ENCODE measurements at regions not wholly inside any gene's neighbourhood (a gene's known extent, or its start where the extent isn't known, plus 50 kb on each side); places are given as distances from the start of the nearest gene placed in this dataset.
A peak's percentile ranks its signal among the peaks of the same experiment; 100 is the strongest.

DNA sequence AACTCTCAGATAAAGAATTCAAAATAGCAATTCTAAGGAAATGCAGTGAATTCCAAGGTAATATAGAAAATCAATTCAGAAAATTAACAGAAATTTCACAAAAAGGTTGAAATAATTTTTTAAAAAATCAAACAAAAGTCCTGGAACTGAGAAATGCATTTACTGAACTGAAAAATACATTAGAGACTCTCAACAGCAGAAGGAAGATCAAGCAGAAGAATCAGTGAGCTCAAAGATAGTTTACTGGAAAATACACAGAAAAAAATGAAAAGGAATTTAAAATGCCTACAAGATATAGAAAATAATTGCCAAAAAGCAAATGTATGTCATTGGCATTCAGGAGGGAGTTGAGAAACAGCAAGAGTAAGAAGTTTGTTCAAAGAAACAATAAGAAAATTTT, 107.3 kb downstream of the BUD13 start:
- Mint-ChIP-seq H3K4me1 (no peaks in the 10 kb centered on the region), H3K36me3 (no peaks in the 10 kb centered on the region), H3K9me3 (peaks cover 30% of the 10 kb centered on the region), H3K27ac (no peak overlapping the region), H3K27me3 (ENCODE audit: low read depth) (peaks cover 72% of the 10 kb centered on the region), H3K4me3 (no peak overlapping the region)
- DNase-seq (ENCODE audit: low spot score in 2 of 2, unreplicated experiment in 2 of 2) = no peak
- TF ChIP-seq, protein P1, sequence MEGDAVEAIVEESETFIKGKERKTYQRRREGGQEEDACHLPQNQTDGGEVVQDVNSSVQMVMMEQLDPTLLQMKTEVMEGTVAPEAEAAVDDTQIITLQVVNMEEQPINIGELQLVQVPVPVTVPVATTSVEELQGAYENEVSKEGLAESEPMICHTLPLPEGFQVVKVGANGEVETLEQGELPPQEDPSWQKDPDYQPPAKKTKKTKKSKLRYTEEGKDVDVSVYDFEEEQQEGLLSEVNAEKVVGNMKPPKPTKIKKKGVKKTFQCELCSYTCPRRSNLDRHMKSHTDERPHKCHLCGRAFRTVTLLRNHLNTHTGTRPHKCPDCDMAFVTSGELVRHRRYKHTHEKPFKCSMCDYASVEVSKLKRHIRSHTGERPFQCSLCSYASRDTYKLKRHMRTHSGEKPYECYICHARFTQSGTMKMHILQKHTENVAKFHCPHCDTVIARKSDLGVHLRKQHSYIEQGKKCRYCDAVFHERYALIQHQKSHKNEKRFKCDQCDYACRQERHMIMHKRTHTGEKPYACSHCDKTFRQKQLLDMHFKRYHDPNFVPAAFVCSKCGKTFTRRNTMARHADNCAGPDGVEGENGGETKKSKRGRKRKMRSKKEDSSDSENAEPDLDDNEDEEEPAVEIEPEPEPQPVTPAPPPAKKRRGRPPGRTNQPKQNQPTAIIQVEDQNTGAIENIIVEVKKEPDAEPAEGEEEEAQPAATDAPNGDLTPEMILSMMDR (IDR thresholded peaks at IDR 0.05; ENCODE audit: unreplicated experiment) = no peak

DNA sequence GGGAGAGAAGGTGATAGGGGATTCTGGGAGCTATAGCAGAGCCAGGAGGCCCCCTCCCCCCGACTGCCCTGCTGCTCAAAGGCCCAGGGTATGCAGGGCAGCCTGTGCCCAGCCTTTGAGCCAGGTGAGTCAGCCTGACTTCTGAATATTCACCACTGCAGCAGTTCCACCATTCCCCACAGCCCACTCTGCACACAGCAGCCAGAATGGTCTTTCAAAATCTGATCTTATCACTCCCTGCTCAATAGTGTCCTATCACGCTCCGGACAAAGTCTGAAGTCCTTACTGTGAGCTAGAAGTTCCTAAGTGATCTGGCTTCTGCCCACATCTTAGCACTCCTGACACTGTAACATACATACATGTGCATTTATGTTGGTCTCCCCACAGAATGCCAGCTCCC, 111.7 kb downstream of the BUD13 start:
- Mint-ChIP-seq H3K36me3 (no peaks in the 10 kb centered on the region), H3K9me3 (peaks cover 12% of the 10 kb centered on the region), H3K27ac (no peak overlapping the region), H3K4me1 (no peaks in the 10 kb centered on the region), H3K4me3 (no peak overlapping the region), H3K27me3 (ENCODE audit: low read depth) (peaks cover 65% of the 10 kb centered on the region)
- TF ChIP-seq, protein P1 (IDR thresholded peaks at IDR 0.05; ENCODE audit: unreplicated experiment) = no peak
- no peak for DNase-seq (ENCODE audit: low spot score in 2 of 2, unreplicated experiment in 2 of 2)

DNA sequence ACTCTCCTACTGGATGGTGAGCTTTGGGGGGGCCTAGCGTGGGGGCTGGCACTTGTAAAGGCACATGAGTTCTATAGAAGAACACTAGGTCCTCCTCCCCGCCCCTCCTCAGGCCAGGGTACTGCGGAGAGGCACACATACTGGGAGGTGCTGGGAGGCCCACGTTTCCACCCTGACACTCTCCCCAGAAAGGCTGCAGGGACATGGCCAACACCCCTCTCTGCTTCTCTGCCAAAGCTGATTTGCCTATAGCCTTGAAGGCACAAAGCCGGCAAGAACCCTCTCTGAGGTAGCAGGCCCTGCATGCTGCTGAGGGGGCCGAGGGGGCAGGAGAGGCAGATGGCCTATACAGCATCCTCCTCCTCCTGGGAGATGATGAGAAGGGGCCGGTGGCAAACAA, 112.8 kb downstream of the BUD13 start:
- peaks cover 57% of the 10 kb centered on the region for H3K27me3 Mint-ChIP-seq (ENCODE audit: low read depth)
- H3K36me3 Mint-ChIP-seq = no peaks in the 10 kb centered on the region
- TF ChIP-seq, protein P1 (IDR thresholded peaks at IDR 0.05; ENCODE audit: unreplicated experiment) = no peak
- H3K4me1 Mint-ChIP-seq = no peaks in the 10 kb centered on the region
- peaks cover 12% of the 10 kb centered on the region for H3K9me3 Mint-ChIP-seq
- H3K27ac Mint-ChIP-seq = no peak overlapping the region
- no peak overlapping the region for H3K4me3 Mint-ChIP-seq
- DNase-seq (ENCODE audit: low spot score in 2 of 2, unreplicated experiment in 2 of 2) = no peak

DNA sequence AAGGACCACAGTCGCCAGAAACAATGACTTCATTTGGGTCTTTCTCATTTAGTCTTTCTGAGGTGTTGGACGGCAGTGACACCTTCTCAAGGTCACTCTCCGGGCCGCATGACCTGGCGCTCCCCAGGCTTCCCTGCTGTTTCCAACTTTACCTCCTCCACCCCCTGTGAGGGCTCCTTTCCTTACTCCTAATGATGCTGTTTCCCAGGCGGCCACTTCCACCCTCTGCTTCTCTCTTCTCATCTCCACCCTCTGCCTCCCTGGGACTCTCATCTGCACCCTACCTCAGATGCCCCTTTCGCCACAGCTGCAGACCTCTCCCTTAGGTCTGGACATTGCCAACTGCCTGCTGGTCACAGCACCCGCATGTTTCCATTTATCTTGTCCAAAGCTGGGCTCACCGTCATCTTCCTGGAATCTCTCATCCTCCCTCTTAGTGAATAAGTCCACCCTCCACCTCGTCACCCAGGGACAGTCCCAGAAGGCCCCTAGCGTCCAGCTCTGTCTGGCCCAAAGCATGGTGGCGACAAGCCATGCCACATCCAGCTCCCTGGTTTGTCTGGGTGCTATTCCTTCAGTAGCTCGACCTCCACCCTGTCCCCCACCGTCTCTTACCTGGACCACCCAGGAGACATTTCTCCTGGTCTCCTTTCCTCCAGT, 113.8 kb downstream of the BUD13 start:
- TF ChIP-seq, protein P1 (IDR thresholded peaks at IDR 0.05; ENCODE audit: unreplicated experiment) = no peak
- peaks cover 18% of the 10 kb centered on the region for H3K9me3 Mint-ChIP-seq
- H3K27ac Mint-ChIP-seq = no peak overlapping the region
- H3K4me3 Mint-ChIP-seq = no peak overlapping the region
- H3K4me1 Mint-ChIP-seq = no peaks in the 10 kb centered on the region
- DNase-seq (ENCODE audit: low spot score in 2 of 2, unreplicated experiment in 2 of 2) = peak in 1 of 2 experiments; percentile 28
- peaks cover 53% of the 10 kb centered on the region for H3K27me3 Mint-ChIP-seq (ENCODE audit: low read depth)
- no peaks in the 10 kb centered on the region for H3K36me3 Mint-ChIP-seq

DNA sequence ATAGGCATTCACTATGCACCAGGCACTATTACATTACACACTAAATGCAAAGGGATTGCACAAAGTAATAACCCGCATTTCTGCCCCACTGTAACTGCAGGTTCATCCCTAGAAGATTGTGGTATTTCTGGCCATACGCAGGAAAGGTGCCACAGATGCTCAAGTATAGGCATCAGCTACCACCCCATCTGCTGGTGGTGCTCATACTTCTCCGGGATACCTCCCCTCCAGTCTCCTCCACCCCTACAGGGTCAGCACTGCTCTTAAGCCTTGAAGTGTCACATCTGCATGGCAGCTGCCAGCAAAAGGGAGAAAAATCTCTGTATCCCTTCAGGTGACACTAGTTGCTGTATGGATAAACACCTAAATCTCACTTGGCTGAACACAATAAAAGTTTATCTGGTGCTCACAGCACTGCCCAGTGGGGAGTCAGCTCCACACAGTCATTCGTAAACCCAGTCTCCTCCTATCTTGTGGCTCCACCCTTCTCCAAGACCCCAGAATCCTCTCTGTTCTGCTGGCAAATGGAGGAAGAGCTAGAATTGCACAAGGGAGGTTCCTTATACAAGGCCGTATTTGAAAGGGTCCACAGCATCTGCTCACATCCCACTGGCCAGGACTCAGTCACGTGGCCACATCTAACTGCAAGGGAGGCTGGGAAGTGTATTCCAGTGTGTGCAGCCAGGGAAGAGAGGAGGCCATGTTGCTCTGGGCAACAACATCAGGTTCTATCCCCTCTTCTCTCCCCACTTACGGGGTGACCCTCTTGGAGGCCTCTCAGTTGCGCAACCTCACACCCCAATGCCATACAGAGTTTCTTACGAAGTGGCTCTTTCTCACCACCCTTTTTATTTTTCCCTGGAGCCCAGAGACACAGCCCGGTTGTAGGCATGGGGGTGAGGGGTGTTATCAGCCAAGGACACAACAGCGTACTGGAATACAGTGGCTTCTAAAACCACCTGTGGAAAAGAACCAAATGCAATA, 114.7 kb downstream of the BUD13 start:
- H3K9me3 Mint-ChIP-seq = peaks cover 18% of the 10 kb centered on the region
- no peaks in the 10 kb centered on the region for H3K4me1 Mint-ChIP-seq
- H3K4me3 Mint-ChIP-seq = no peak overlapping the region
- DNase-seq (ENCODE audit: low spot score in 2 of 2, unreplicated experiment in 2 of 2) = no peak
- H3K36me3 Mint-ChIP-seq = no peaks in the 10 kb centered on the region
- H3K27me3 Mint-ChIP-seq (ENCODE audit: low read depth) = peaks cover 50% of the 10 kb centered on the region
- H3K27ac Mint-ChIP-seq = no peak overlapping the region
- TF ChIP-seq, protein P1 (IDR thresholded peaks at IDR 0.05; ENCODE audit: unreplicated experiment) = no peak

Measured in mesothelial cell of epicardium (in vitro differentiated cells).